ENCODE measurements at regions not wholly inside any gene's neighbourhood (a gene's known extent, or its start where the extent isn't known, plus 50 kb on each side); places are given as distances from the start of the nearest gene placed in this dataset.

DNA sequence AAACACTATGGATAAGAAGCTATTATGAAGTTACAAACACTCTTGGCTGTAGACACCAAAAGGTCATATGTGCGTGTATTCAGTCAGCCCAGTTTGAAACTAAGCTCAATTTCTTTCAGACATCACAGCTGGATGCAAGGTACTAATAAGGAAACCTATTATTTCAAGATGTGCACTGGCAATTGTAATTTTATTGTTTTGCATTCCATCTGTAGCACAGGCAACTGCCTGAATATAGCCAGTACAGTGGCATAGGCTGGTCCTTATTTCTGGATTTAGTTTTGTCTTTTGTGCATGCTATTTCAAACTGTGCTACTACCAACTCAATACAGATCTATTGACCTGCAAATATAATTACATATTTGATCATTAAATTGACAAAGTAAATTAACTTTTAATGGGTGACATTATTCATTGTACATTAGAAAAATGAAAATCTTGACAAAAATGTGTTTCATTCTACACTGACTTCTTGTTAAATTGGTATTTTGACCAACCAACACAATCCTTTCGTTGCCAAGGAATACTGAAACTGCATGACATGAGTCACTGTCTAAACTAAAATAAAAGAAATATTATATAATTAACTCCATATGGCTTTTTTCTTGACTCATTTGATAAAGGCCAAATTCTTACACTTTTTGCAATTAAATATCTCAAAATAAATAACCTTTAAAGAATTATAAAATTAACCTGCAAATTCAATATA, 594.3 kb upstream of the ADGRL3 start:
- Histone ChIP-seq H3K27ac (no peak overlapping the region), H3K4me3 (no peak overlapping the region), H3K4me1 (no peaks in the 10 kb centered on the region)

DNA sequence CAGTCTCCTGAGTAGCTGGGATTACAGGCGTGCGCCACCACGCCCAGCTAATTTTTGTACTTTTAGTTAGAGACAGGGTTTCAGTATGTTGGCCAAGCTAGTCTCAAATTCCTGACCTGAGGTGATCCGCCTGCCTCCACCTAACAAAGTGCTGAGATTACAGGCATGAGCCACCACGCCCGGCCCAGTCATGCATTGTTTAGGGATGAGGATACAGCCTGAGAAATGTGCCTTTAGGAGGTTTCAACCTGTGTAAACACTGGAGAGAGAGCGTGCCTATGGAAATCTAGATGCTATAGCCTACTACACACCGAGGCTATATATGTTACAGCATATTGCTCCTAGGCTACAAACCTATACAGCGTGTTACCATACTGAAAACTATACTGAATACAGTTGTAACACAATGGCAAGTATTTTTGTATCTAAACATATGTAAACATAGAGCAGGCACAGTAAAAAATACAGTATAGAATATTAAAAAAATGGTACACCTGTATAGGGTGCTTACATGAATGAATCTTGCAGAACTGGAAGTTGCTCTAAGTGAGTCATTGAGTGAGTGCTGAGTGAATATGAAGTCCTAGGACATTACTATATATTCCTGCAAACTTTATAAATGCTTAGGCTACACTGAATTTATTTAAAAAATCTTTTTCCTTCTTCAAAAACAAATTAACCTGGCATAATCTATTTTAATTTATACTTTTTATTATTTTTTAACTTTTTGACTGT, 588.2 kb upstream of the ADGRL3 start:
- Histone ChIP-seq H3K4me3 (no peak overlapping the region), H3K9me3 (no peaks in the 10 kb centered on the region), H3K4me1 (no peaks in the 10 kb centered on the region), H3K36me3 (no peaks in the 10 kb centered on the region), H3K27ac (no peak overlapping the region), H3K27me3 (no peaks in the 10 kb centered on the region)
- no peak for ATAC-seq
- intact Hi-C loops (cut with DNase I) = no loop called here
- TF ChIP-seq, protein P1, sequence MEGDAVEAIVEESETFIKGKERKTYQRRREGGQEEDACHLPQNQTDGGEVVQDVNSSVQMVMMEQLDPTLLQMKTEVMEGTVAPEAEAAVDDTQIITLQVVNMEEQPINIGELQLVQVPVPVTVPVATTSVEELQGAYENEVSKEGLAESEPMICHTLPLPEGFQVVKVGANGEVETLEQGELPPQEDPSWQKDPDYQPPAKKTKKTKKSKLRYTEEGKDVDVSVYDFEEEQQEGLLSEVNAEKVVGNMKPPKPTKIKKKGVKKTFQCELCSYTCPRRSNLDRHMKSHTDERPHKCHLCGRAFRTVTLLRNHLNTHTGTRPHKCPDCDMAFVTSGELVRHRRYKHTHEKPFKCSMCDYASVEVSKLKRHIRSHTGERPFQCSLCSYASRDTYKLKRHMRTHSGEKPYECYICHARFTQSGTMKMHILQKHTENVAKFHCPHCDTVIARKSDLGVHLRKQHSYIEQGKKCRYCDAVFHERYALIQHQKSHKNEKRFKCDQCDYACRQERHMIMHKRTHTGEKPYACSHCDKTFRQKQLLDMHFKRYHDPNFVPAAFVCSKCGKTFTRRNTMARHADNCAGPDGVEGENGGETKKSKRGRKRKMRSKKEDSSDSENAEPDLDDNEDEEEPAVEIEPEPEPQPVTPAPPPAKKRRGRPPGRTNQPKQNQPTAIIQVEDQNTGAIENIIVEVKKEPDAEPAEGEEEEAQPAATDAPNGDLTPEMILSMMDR (IDR thresholded peaks at IDR 0.05) = no peak
- no peak for DNase-seq

More for the DNA sequence above, 594.3 kb upstream of the ADGRL3 start:
- TF ChIP-seq, protein P1 (IDR thresholded peaks at IDR 0.05) = no peak
- no peaks in the 10 kb centered on the region for H3K36me3 ChIP-seq
- intact Hi-C loops (cut with DNase I) = no loop called here
- H3K27me3 ChIP-seq = no peaks in the 10 kb centered on the region
- DNase-seq (no peak), ATAC-seq (no peak)
- H3K9me3 ChIP-seq = no peaks in the 10 kb centered on the region

DNA sequence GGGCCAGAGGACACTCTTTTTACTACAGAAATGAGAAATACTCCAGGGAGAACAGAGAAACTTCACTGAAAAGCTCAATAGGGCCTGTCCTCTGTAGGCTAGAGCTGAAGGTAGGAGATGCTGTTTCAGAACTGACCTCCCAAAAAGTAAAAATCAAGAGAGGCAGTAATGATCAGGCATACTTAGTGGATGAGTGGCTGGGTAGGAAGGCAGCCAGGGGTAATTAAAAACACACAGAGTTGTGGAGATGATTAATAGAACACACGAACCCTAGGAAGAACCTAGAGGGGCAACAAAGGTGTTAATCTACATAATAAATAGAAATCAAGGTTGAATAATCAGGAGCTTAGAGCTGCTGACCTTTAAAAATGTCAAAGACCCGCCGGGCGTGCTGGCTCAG, 582.4 kb upstream of the ADGRL3 start:
- TF ChIP-seq, protein P1 (IDR thresholded peaks at IDR 0.05) = no peak
- no peak overlapping the region for H3K4me3 ChIP-seq
- no peaks in the 10 kb centered on the region for H3K36me3 ChIP-seq
- H3K9me3 ChIP-seq = no peaks in the 10 kb centered on the region
- DNase-seq (no peak), ATAC-seq (no peak)
- H3K27me3 ChIP-seq = no peaks in the 10 kb centered on the region
- H3K4me1 ChIP-seq = no peaks in the 10 kb centered on the region
- intact Hi-C loops (cut with DNase I) = no loop called here
- no peak overlapping the region for H3K27ac ChIP-seq

DNA sequence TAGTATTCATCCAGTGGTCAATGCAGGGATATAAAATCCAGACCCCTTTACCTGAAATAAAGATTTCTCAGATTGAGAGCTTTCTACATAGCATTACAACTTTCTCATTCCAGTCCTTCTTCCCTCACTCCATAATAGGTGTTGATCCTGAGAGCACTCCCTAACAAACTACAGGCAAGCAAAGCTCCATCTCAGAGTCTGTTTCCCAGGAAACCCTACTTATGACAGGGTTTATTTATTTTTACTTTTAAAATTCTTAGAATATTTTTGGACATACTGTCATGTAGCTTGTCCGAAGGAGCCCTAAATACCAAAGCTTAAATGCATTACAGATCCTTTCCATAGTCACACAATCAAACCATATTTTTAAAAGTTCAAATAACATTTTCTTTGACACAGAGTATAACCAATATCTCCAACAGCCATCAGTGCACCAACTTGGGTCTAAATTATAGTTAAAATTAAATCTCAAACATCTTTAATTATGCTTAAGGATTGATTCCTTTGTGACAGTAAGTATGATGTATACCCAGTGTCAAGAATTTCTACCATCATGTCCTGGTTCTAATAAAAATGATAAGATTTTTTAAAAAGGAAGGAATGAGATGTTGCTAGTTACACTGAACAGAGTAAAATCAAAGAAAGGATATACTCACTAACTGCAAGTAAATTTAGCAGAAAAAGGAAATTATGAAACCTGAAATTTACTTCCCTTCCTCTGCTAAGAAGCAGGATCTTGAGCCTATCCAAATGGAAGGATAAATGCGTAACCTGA, 580.4 kb upstream of the ADGRL3 start:
- TF ChIP-seq, protein P1 (IDR thresholded peaks at IDR 0.05) = no peak

DNA sequence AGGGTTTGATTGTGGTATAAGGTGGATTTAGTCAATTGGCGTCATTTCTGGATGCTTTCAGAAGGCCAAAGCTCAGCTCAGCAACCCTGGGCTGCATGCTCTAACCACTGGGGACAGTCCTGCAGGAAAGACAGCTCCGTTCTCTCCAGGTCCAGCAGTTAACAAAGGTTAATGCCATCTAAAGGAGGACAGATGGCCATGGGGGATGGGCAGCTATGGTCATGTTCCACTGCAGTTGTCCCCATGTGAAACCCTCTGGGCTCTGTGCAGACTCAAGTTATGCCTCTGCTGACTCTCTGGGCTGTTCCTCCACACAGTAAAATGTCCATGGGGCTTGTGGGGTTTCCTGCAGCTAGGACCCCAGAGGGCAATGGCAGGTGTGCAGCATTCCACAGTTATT, 562.1 kb upstream of the ADGRL3 start:
- TF ChIP-seq, protein P1 (IDR thresholded peaks at IDR 0.05) = no peak
- ATAC-seq = no peak
- Histone ChIP-seq H3K36me3 (no peaks in the 10 kb centered on the region), H3K4me3 (no peak overlapping the region), H3K4me1 (no peaks in the 10 kb centered on the region), H3K27me3 (no peaks in the 10 kb centered on the region), H3K27ac (no peak overlapping the region), H3K9me3 (no peaks in the 10 kb centered on the region)
- DNase-seq = no peak
- intact Hi-C loops (cut with DNase I) = no loop called here

More for the DNA sequence above, 580.4 kb upstream of the ADGRL3 start:
- H3K9me3 ChIP-seq = no peaks in the 10 kb centered on the region
- H3K4me3 ChIP-seq = no peak overlapping the region
- ATAC-seq = no peak
- H3K27ac ChIP-seq = no peak overlapping the region
- no peaks in the 10 kb centered on the region for H3K36me3 ChIP-seq
- no peak for DNase-seq
- no peaks in the 10 kb centered on the region for H3K27me3 ChIP-seq
- intact Hi-C loops (cut with DNase I) = no loop called here
- H3K4me1 ChIP-seq = no peaks in the 10 kb centered on the region
